ENCODE measurements at regions not wholly inside any gene's neighbourhood (a gene's known extent, or its start where the extent isn't known, plus 50 kb on each side); places are given as distances from the start of the nearest gene placed in this dataset.

DNA sequence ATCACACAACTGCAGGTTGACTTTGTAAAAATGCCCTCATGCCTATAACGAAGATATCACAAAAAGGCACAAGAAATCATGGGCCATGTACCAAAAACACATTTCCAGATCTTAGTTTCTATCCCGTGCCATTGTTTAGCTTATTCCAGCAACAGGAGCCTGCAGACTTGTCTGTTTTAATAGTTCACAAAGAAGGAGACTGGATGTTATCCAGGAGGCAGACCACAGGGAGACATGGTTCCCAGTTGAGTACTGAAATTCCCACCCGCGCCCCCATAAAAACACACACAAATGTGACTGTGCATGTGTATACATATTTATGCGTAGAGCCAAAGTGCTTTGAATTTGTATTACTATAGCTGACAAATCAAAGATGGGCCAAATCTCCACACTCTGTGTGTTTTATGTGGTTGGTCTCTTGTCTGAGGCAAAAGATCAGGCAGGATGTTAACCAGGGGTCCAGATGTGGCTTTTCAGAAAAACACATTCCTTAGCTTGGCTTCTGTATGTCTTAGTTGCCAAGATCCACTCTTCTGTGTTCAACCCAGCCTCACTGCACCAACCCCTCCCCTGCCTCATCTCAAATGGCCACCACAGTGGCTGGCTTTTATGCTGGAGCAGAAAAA, 469.2 kb upstream of the DIPK2B start:
- TF ChIP-seq POLR2A (IDR thresholded peaks at IDR 0.05) = no peak
- TF ChIP-seq, protein P1, sequence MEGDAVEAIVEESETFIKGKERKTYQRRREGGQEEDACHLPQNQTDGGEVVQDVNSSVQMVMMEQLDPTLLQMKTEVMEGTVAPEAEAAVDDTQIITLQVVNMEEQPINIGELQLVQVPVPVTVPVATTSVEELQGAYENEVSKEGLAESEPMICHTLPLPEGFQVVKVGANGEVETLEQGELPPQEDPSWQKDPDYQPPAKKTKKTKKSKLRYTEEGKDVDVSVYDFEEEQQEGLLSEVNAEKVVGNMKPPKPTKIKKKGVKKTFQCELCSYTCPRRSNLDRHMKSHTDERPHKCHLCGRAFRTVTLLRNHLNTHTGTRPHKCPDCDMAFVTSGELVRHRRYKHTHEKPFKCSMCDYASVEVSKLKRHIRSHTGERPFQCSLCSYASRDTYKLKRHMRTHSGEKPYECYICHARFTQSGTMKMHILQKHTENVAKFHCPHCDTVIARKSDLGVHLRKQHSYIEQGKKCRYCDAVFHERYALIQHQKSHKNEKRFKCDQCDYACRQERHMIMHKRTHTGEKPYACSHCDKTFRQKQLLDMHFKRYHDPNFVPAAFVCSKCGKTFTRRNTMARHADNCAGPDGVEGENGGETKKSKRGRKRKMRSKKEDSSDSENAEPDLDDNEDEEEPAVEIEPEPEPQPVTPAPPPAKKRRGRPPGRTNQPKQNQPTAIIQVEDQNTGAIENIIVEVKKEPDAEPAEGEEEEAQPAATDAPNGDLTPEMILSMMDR (IDR thresholded peaks at IDR 0.05) = no peak

Data from thyroid gland (tissue), 4 donors.